IMR-90 (cell line): ENCODE measurements at regions not wholly inside any gene's neighbourhood (a gene's known extent, or its start where the extent isn't known, plus 50 kb on each side); places are given as distances from the start of the nearest gene placed in this dataset.

ENCODE experiments used
- ATAC-seq: fragments of 200-7000 bp; cut with Tn5 transposase; 2 replicates; pipeline ENCODE4 v1.9.1; 2020; ENCODE audit warnings: low read depth, mild to moderate bottlenecking, moderate library complexity
- BruUV-seq: library from RNA; stranded (reverse); fragments of 400-500 nt; replicated peaks from 2 replicates; lab custom pipeline; 2021; lab: Mats Ljungman, UMichigan
- CTCF ChIA-PET: fragments of 300-600 bp; formaldehyde crosslinking; extraction: SDS; loops from one replicate; lab custom pipeline; 2021; ENCODE audit warnings: antibody characterized with exemption; lab: Yijun Ruan, JAX
- POLR2A ChIA-PET: fragments of 300-600 bp; sonication (Branson Sonifier 250); formaldehyde crosslinking; loops from one replicate; lab custom pipeline; 2022; ENCODE audit warnings: antibody characterized with exemption; ENCODE audit not compliant: unreplicated experiment; lab: Charles Lee
- DNase-seq: peaks from one replicate; pipeline ENCODE4 v3.0.0; 2013
- H2AFZ ChIP-seq: replicated peaks from 2 replicates; pipeline ENCODE3; 2013; ENCODE audit warnings: low read length, mild to moderate bottlenecking; ENCODE audit not compliant: poor library complexity
- H2AK5ac ChIP-seq: 2 replicates; pipeline ENCODE4 v1.6.1; 2013; ENCODE audit warnings: low read depth, low read length, inconsistent platforms
- H2AK9ac ChIP-seq: replicated peaks from 2 replicates; pipeline ENCODE3; 2013; ENCODE audit warnings: mild to moderate bottlenecking, low read depth, low read length, moderate library complexity; ENCODE audit not compliant: poor library complexity
- H2BK120ac ChIP-seq: 2 replicates; pipeline ENCODE4 v1.6.1; 2013; ENCODE audit warnings: low read depth, low read length, inconsistent platforms
- H2BK15ac ChIP-seq: 3 replicates; pipeline ENCODE4 v1.6.1; 2013; ENCODE audit warnings: low read depth, low read length, inconsistent platforms
- H2BK20ac ChIP-seq: 2 replicates; pipeline ENCODE4 v1.6.1; 2013; ENCODE audit warnings: low read depth, mild to moderate bottlenecking, inconsistent platforms, low read length, moderate library complexity
- H2BK5ac ChIP-seq: 2 replicates; pipeline ENCODE4 v1.6.1; 2013; ENCODE audit warnings: mild to moderate bottlenecking, low read depth, low read length, inconsistent platforms; ENCODE audit not compliant: poor library complexity, severe bottlenecking
- H3K14ac ChIP-seq: replicated peaks from 2 replicates; pipeline ENCODE4 v1.6.1; 2013; ENCODE audit warnings: low read depth, low read length, inconsistent platforms
- H3K18ac ChIP-seq: 2 replicates; pipeline ENCODE4 v1.6.1; 2013; ENCODE audit warnings: low read depth, low read length, control low read depth
- H3K23ac ChIP-seq: 2 replicates; pipeline ENCODE4 v1.6.1; 2013; ENCODE audit warnings: low read depth, low read length, inconsistent platforms
- H3K27ac ChIP-seq: 2 replicates; pipeline ENCODE4 v1.5.1; 2013; ENCODE audit warnings: mild to moderate bottlenecking, control low read depth, low read length; ENCODE audit not compliant: insufficient read depth
- H3K27me3 ChIP-seq: 2 replicates; pipeline ENCODE4 v1.6.1; 2013; ENCODE audit warnings: low read length; ENCODE audit not compliant: control insufficient read depth, insufficient read depth
- H3K36me3 ChIP-seq: 2 replicates; pipeline ENCODE4 v1.6.1; 2013; ENCODE audit warnings: low read length, mixed read lengths; ENCODE audit not compliant: control insufficient read depth, insufficient read depth
- H3K4ac ChIP-seq: 2 replicates; pipeline ENCODE4 v1.6.1; 2013; ENCODE audit warnings: low read depth, low read length, inconsistent platforms
- H3K4me1 ChIP-seq: 2 replicates; pipeline ENCODE4 v1.6.1; 2013; ENCODE audit warnings: low read length, mixed read lengths; ENCODE audit not compliant: control insufficient read depth, insufficient read depth
- H3K4me2 ChIP-seq: 2 replicates; pipeline ENCODE4 v1.6.1; 2013; ENCODE audit warnings: low read depth, mild to moderate bottlenecking, control low read depth, low read length, moderate library complexity
- H3K4me3 ChIP-seq: 2 replicates; pipeline ENCODE4 v1.5.1; 2013; ENCODE audit warnings: low read depth, mild to moderate bottlenecking, control low read depth, low read length, moderate library complexity; ENCODE audit not compliant: insufficient read depth
- H3K56ac ChIP-seq: 2 replicates; pipeline ENCODE4 v1.6.1; 2013; ENCODE audit warnings: low read length, inconsistent platforms; ENCODE audit not compliant: insufficient read depth; ENCODE audit errors: extremely low read depth
- H3K79me1 ChIP-seq, 2 experiments: 2 replicates each; pipeline ENCODE4 v1.6.1; 2013; ENCODE audit warnings: low read length in 2 of 2, inconsistent platforms in 1 of 2, low read depth in 1 of 2
- H3K9ac ChIP-seq: 2 replicates; pipeline ENCODE4 v1.6.1; 2013; ENCODE audit warnings: low read depth, low read length, control low read depth
- H3K9me1 ChIP-seq: 2 replicates; pipeline ENCODE4 v1.6.1; 2013; ENCODE audit warnings: low read length, inconsistent platforms; ENCODE audit not compliant: insufficient read depth
- H3K9me3 ChIP-seq: 2 replicates; pipeline ENCODE4 v1.6.1; 2013; ENCODE audit warnings: low read length; ENCODE audit not compliant: control insufficient read depth, insufficient read depth
- H4K20me1 ChIP-seq: 2 replicates; pipeline ENCODE4 v1.6.1; 2013; ENCODE audit warnings: low read length, inconsistent platforms; ENCODE audit not compliant: insufficient read depth
- H4K5ac ChIP-seq: 2 replicates; pipeline ENCODE4 v1.6.1; 2013; ENCODE audit warnings: mild to moderate bottlenecking, low read depth, low read length, control low read depth
- H4K8ac ChIP-seq, 2 experiments: 2 replicates each; pipeline ENCODE4 v1.6.1; 2013; ENCODE audit warnings: low read depth in 2 of 2, low read length in 2 of 2, control low read depth in 1 of 2, inconsistent platforms in 1 of 2
- H4K91ac ChIP-seq: 2 replicates; pipeline ENCODE4 v1.6.1; 2013; ENCODE audit warnings: low read depth, low read length, inconsistent platforms; ENCODE audit not compliant: insufficient read depth
- MAFK ChIP-seq: IDR thresholded peaks from 2 replicates; pipeline ENCODE4 v1.6.1; 2012; ENCODE audit warnings: low read depth, low read length, improper control_type of control experiment
- POLR2A ChIP-seq: IDR thresholded peaks from 2 replicates; pipeline ENCODE4 v1.6.1; 2012; ENCODE audit warnings: mild to moderate bottlenecking, low read depth, low read length
- WGBS, 2 experiments: methylation state at CpG; one replicate each; pipeline versions ENCODE4 v1.1.5 to v1.1.7; 2013; ENCODE audit warnings: missing lambda C conversion rate in 2 of 2; ENCODE audit not compliant: insufficient read length in 1 of 2; ENCODE audit errors: extremely low coverage in 2 of 2; 5-methylcytosine and 5-hydroxymethylcytosine counted together
- dilution Hi-C: fragments of 300-500 bp; cut with HindIII; formaldehyde crosslinking; loops from one replicate; pipeline ENCODE4 v1.14.3; 2018; ENCODE audit warnings: low sequenced_read_pairs; ENCODE audit not compliant: unreplicated experiment
- in situ Hi-C: fragments of 300-500 bp; cut with MboI; formaldehyde crosslinking; loops from 3 replicates; pipeline ENCODE4 v1.14.3; 2019; ENCODE audit warnings: low sequenced_read_pairs, inconsistent platforms, mixed read lengths
- intact Hi-C: fragments of 100-400 bp; cut with micrococcal nuclease; formaldehyde crosslinking; loops from 2 replicates; pipeline ENCODE4 v1.10.0; 2022

DNA sequence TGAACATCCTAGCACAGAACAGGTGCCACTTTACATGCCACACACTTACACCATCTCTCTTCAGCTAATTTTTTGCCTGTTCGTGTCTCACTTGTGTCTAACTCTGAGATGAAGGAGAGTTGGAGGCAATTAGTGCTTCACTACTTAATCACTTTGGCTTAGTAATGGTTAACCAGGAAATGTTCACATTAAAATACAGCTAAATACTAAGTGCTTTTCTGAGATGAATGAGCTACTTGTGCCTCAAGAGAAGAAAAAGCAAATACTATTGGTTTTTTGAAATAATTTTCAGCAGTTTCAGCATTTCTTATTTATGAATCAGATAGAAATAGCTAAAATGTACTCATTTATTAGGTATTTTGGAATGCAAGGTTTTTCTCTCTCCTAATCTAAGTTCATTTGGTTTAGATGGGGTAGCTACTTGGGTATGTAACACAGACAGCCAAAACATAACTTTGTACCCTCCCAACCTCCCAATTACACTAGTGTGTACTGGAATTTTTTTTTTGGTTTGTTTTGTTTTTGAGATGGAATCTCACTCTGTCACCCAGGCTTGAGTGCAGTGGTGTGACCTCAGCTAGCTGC lies 1474.1 kb upstream of the SEL1L start:
- Histone ChIP-seq H3K9ac (no peak overlapping the region), H3K18ac (no peak overlapping the region), H2AK9ac (peak overlapping the region; percentile 50), H2BK5ac (peak overlapping the region; percentile 54), H4K20me1 (no peaks in the 10 kb centered on the region), H3K27ac (no peak overlapping the region), H3K23ac (peak overlapping the region; percentile 71; the same call in 1 of the 2 replicates), H2AFZ (no peak overlapping the region), H2BK120ac (peak overlapping the region; percentile 79), H2BK15ac (0 out of 3 replicates have a peak overlapping the region, but pooled peaks have one; percentile 58), H4K91ac (no peak overlapping the region), H4K8ac (peak overlapping the region in 1 of 2 experiments; percentile 91; a peak in 2 of 4 replicates), H3K9me1 (no peaks in the 10 kb centered on the region), H3K4me3 (no peak overlapping the region), H2BK20ac (peak overlapping the region; percentile 87; the same call in 1 of the 2 replicates), H3K9me3 (peaks cover 2% of the 10 kb centered on the region; the same call in 1 of the 2 replicates), H3K4me1 (peaks cover 1% of the 10 kb centered on the region; the same call in 1 of the 2 replicates), H3K4ac (no peak overlapping the region), H3K14ac (no peak overlapping the region), H3K56ac (no peak overlapping the region; the same call in 1 of the 2 replicates), H3K4me2 (no peak overlapping the region), H3K27me3 (no peaks in the 10 kb centered on the region), H3K36me3 (no peaks in the 10 kb centered on the region), H3K79me1 (no peaks in the 10 kb centered on the region), H2AK5ac (peak overlapping the region; percentile 67; the same call in 1 of the 2 replicates), H4K5ac (no peak overlapping the region)
- ATAC-seq (peak; percentile 75), DNase-seq (peak; percentile 49)
- dilution Hi-C loops (no loop called here), intact Hi-C loops (no loop called here), in situ Hi-C loops (no loop called here)
- ChIA-PET POLR2A (no interaction called here), CTCF (no interaction called here)
- no CpG with 5 or more reads among the region's 1 CpG for WGBS, 2 experiments
- BruUV-seq = no TSS peak
- TF ChIP-seq POLR2A = no peak
- peak; percentile 25; the same call in 1 of the 2 replicates for TF ChIP-seq MAFK
